Naive B cell (primary cell): ENCODE measurements at regions not wholly inside any gene's neighbourhood (a gene's known extent, or its start where the extent isn't known, plus 50 kb on each side); places are given as distances from the start of the nearest gene placed in this dataset.
"Not testable (repeated sequence)": the region's sequence is repeated elsewhere in the genome, so short reads cannot be mapped to it uniquely, and the experiment has no call there.

Experiments
- ATAC-seq, 2 donors: fragments of 150-1000 bp; cut with Tn5 transposase; 2 replicates each; pipeline ENCODE4 v1.10.0; 2021; ENCODE audit warnings: low read depth in 2 of 2, mild to moderate bottlenecking in 2 of 2, moderate library complexity in 2 of 2
- DNase-seq: peaks from one replicate; pipeline ENCODE4 v3.0.0; 2022
- H3K27ac Mint-ChIP-seq, 6 donors: one replicate each; pipeline ENCODE4 v1.8.0; 2020 to 2022; ENCODE audit warnings: mild to moderate bottlenecking in 6 of 6, mixed read lengths in 6 of 6, moderate library complexity in 5 of 6, inconsistent platforms in 2 of 6
- H3K27me3 Mint-ChIP-seq, 3 donors: one replicate each; pipeline ENCODE4 v1.8.0; 2021 to 2022; ENCODE audit warnings: mixed read lengths in 3 of 3, mild to moderate bottlenecking in 1 of 3
- H3K36me3 Mint-ChIP-seq, 2 donors: one replicate each; pipeline ENCODE4 v1.8.0; 2020 to 2022; ENCODE audit warnings: mixed read lengths in 2 of 2, inconsistent platforms in 1 of 2, mild to moderate bottlenecking in 1 of 2
- H3K4me1 Mint-ChIP-seq, 3 donors: one replicate each; pipeline ENCODE4 v1.8.0; 2020 to 2022; ENCODE audit warnings: mixed read lengths in 3 of 3, inconsistent platforms in 1 of 3, mild to moderate bottlenecking in 1 of 3, moderate library complexity in 1 of 3
- H3K4me3 Mint-ChIP-seq, 8 donors: one replicate each; pipeline ENCODE4 v1.8.0; 2020 to 2022; ENCODE audit warnings: mild to moderate bottlenecking in 8 of 8, mixed read lengths in 8 of 8, moderate library complexity in 8 of 8, inconsistent platforms in 2 of 8
- H3K9me3 Mint-ChIP-seq, 7 donors: one replicate each; pipeline ENCODE4 v1.8.0; 2020 to 2022; ENCODE audit warnings: mixed read lengths in 7 of 7, mild to moderate bottlenecking in 5 of 7, inconsistent platforms in 2 of 7, moderate library complexity in 1 of 7

DNA sequence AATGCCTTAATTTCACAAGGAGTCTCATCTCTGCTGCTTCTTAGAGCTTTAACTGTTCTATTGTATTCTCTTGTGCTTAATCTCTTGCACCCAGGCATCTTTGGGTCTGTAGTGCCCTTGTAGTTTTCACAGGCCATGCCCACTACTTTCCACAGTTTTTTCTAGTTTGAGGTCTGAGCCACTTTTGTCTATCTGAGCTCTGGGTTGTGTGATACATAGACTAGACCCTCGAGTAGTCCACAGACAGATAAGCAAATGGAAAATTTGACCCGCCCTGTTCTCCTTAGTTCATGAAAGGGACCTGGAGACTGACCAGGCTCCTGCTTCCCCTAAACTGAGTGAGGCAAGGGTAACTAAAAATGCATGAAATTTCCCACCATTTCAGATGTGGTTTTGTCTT is 466.8 kb upstream of the ZEB2 start:
- no peak for DNase-seq
- Mint-ChIP-seq H3K36me3 (peaks cover 0 to 20% of the 10 kb centered on the region in 2 donors), H3K4me1 (no peaks in the 10 kb centered on the region), H3K27ac (no peak overlapping the region), H3K4me3 (no peak overlapping the region), H3K9me3 (peaks cover 8 to 27% (median 23%) of the 10 kb centered on the region in 7 donors), H3K27me3 (no peaks in the 10 kb centered on the region)
- ATAC-seq = no peak

DNA sequence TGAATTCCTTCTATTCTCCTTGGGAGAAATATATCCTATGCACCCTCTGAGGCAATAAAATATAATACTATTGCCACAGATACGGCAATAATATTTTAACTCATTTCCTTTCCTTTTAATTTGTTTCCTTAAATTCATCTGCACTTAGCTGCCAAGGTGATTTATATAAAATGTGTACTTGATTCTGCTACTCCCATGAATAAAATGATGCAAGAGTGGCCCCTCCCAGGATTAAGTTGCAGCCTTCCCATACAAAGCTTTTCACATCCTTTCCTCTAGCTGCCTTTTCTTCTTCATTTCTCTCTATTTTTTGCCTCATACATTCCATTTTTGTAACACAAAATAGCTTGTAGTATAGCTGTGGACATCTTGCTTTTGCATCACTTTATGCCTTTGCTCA is 464.1 kb upstream of the ZEB2 start:
- no peaks in the 10 kb centered on the region for H3K4me1 Mint-ChIP-seq

DNA sequence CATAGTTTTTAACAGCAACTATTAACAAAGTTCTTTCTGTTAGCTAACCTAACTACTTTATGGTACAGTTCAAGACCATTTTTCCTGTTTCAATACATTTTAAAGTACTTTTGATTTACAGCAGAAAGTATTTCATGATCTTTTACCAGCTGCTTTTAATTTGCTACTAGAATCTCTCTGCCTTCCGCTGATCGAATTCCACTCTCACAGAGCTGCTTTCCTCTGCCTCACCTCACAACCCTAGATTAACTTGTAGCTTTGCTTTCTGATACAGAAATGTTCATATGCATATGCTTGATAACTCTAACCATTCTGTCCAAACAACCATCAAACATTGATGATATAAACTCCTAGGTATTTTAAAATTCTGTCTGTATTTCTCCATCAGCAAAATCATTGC is 463.2 kb upstream of the ZEB2 start:
- no peaks in the 10 kb centered on the region for H3K27me3 Mint-ChIP-seq

More for the DNA sequence above, 464.1 kb upstream of the ZEB2 start:
- peaks cover 0 to 20% of the 10 kb centered on the region in 2 donors for H3K36me3 Mint-ChIP-seq
- no peak for ATAC-seq
- H3K4me3 Mint-ChIP-seq = no peak overlapping the region
- DNase-seq = no peak
- no peak overlapping the region for H3K27ac Mint-ChIP-seq
- H3K9me3 Mint-ChIP-seq = peaks cover 8 to 27% (median 21%) of the 10 kb centered on the region in 7 donors
- H3K27me3 Mint-ChIP-seq = no peaks in the 10 kb centered on the region

DNA sequence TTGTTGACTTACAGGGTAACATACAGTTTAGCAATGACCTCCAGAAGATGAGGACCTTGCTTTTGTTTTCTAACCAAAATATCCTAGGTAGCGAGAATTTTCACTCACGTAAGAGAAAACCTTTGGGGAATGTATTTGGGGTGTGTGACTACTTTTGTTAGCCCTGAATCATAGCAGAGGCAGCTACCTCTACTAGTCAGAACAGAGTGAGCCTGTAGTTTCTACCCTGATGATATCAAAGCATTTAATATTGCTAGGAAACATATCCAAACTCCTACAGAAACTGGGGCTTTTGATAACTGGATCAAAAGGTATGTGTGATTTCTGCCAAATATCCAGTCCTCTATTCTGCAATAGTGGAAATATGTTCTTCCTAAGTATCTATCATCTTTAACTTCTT is 462.6 kb upstream of the ZEB2 start:
- ATAC-seq = no peak
- Mint-ChIP-seq H3K4me1 (no peaks in the 10 kb centered on the region), H3K27ac (no peak overlapping the region), H3K9me3 (peaks cover 8 to 26% (median 21%) of the 10 kb centered on the region in 7 donors), H3K36me3 (peaks cover 0 to 19% of the 10 kb centered on the region in 2 donors), H3K27me3 (no peaks in the 10 kb centered on the region), H3K4me3 (no peak overlapping the region)
- DNase-seq = no peak

More for the DNA sequence above, 463.2 kb upstream of the ZEB2 start:
- ATAC-seq (no peak), DNase-seq (no peak)
- H3K4me3 Mint-ChIP-seq = no peak overlapping the region
- no peaks in the 10 kb centered on the region for H3K4me1 Mint-ChIP-seq
- no peak overlapping the region for H3K27ac Mint-ChIP-seq
- peaks cover 8 to 27% (median 21%) of the 10 kb centered on the region in 7 donors for H3K9me3 Mint-ChIP-seq
- peaks cover 0 to 20% of the 10 kb centered on the region in 2 donors for H3K36me3 Mint-ChIP-seq

DNA sequence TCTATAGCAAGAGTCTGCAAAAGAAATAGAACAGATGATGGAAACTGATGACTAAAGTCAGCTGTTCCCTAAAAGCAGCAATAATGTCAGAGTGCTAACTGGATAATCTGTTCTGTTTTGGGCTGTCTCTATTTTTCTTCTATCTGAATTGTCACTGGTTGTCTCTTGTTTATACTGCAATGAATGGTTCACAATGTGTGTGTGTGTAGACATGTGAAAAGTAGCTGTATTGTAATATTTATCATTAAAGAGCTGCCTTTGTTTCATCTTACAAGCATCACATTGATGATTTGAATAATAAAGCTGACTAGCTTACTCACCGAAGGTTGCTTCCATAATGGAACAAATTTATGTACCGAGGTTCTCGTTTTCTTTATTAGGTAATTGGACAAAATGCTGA is 456.0 kb upstream of the ZEB2 start:
- H3K4me3 Mint-ChIP-seq = no peak overlapping the region
- ATAC-seq = no peak
- H3K36me3 Mint-ChIP-seq = peaks cover 0 to 3% of the 10 kb centered on the region in 2 donors
- no peak overlapping the region for H3K27ac Mint-ChIP-seq
- no peak for DNase-seq
- no peaks in the 10 kb centered on the region for H3K27me3 Mint-ChIP-seq
- H3K4me1 Mint-ChIP-seq = no peaks in the 10 kb centered on the region
- peaks cover 0 to 6% (median 4%) of the 10 kb centered on the region in 7 donors for H3K9me3 Mint-ChIP-seq

DNA sequence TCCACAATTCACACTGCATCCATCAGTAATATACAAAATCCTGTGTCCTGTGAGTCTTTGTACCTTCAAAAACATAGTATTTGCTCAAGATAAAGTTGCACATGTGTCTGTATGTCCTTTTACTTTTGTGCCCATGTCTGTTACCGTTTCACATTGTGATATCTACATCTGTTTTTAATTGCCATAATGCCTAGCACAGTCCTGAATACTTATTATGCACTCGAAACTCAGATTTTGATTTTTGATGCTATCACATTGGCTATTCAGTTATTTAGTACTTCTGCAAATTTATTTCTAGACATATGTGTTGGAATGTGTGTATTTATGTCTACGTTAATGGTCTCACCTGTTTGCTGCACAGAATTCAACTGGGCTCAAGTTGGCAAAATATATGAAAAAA is 452.8 kb upstream of the ZEB2 start:
- no peak for ATAC-seq
- Mint-ChIP-seq H3K9me3 (peaks cover 7 to 36% (median 25%) of the 10 kb centered on the region in 7 donors), H3K4me3 (no peak overlapping the region), H3K36me3 (peaks cover 10% of the 10 kb centered on the region in 2 donors), H3K27ac (no peak overlapping the region), H3K4me1 (no peaks in the 10 kb centered on the region), H3K27me3 (peaks cover 0 to 3% (median 0%) of the 10 kb centered on the region in 3 donors)
- DNase-seq = no peak

DNA sequence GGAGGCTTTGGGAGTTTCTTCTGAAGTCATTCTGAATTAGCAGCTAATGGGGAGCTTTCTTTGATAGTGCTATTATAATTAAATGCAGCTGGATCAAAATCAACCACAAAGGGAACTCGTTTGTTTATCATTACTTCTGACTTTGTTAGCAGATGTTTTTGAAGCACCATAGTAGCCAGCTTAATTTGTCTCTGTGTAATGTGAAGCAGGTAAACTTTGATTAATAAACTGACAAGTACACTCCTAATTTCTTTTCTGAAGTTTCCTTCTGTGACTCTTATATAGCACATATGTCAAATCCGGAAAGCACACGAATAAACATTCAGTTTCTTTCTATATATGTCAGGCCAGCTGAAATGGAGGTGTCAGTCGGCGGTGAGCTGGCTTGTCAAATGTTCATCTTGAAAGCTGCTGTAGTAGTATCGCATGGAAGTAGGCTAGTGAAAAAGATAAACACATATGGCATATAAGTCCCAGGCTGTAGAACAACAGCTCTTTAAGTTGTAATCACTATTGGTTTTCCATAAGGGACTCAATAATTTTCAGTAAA is 451.9 kb upstream of the ZEB2 start:
- Mint-ChIP-seq H3K27me3 (peaks cover 0 to 3% (median 0%) of the 10 kb centered on the region in 3 donors), H3K4me1 (no peaks in the 10 kb centered on the region), H3K27ac (no peak overlapping the region), H3K36me3 (peaks cover 10% of the 10 kb centered on the region in 2 donors), H3K9me3 (peaks cover 7 to 37% (median 25%) of the 10 kb centered on the region in 7 donors), H3K4me3 (no peak overlapping the region)
- DNase-seq = no peak
- ATAC-seq = no peak

DNA sequence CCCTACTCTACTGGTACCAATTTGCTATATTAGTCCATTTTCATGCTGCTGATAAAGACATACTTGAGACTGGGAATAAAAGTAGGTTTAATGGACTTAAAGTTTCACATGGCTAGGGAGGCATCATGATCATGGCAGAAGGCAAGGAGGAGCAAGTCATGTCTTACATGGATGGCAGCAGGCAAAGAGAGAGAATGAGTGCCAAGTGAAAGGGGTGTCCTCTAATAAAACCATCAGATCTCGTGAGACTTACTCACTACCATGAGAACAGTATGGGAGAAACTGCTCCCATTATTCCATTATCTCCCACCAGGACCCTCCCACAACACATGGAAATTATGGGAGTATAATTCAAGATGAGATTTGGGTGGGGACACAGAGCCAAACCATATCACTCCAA is 450.5 kb upstream of the ZEB2 start:
- not testable (repeated sequence) for ATAC-seq, DNase-seq, H3K27ac Mint-ChIP-seq, H3K27me3 Mint-ChIP-seq, H3K4me1 Mint-ChIP-seq, H3K4me3 Mint-ChIP-seq
- Mint-ChIP-seq H3K36me3 (peaks cover 10% of the 10 kb centered on the region in 2 donors), H3K9me3 (peaks cover 7 to 51% (median 35%) of the 10 kb centered on the region in 7 donors)

DNA sequence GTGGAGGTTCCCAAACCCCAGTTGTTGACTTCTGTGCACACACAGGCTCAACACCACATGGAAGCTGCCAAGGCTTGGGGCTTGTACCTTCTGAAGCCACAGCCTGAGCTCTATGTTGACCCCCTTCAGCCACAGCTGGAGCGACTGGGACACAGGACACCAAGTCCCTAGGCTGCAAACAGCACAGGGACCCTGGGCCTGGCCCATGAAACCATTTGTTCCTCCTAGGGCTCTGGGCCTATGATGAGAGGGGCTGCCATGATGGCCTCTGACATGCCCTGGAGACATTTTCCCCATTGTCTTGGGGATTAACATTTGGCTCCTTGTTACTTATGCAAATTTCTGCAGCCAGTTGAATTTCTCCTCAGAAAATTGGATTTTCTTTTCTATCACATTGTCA is 449.6 kb upstream of the ZEB2 start:
- H3K27ac Mint-ChIP-seq, ATAC-seq, H3K4me3 Mint-ChIP-seq, H3K27me3 Mint-ChIP-seq, DNase-seq, H3K4me1 Mint-ChIP-seq: not testable (repeated sequence)
- Mint-ChIP-seq H3K9me3 (peaks cover 7 to 60% (median 40%) of the 10 kb centered on the region in 7 donors), H3K36me3 (peaks cover 10 to 18% of the 10 kb centered on the region in 2 donors)

DNA sequence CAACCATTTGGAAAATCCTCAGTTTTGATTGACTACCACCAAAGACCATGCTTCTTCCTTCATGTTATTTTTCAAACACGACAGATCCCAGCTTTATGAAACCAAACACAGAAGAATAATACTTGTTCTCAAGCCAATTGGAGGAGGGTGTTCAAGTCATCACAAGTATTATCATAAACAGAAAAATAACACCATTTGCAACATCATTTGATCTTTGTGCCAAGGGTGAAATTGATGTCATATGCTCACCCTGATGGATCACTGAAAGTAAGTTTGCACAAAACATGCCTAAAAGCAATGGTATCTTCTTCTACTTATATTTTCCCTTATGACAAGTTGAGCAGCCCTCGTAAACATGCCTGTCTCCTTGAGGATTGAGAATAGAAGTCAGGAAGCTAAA is 448.0 kb upstream of the ZEB2 start:
- H3K36me3 Mint-ChIP-seq = peaks cover 10 to 22% of the 10 kb centered on the region in 2 donors
- H3K4me1 Mint-ChIP-seq = no peaks in the 10 kb centered on the region
- H3K27me3 Mint-ChIP-seq = peaks cover 0 to 3% (median 0%) of the 10 kb centered on the region in 3 donors
- H3K9me3 Mint-ChIP-seq = peaks cover 7 to 72% (median 40%) of the 10 kb centered on the region in 7 donors
- H3K27ac Mint-ChIP-seq = no peak overlapping the region
- DNase-seq = no peak
- no peak for ATAC-seq
- H3K4me3 Mint-ChIP-seq = no peak overlapping the region

DNA sequence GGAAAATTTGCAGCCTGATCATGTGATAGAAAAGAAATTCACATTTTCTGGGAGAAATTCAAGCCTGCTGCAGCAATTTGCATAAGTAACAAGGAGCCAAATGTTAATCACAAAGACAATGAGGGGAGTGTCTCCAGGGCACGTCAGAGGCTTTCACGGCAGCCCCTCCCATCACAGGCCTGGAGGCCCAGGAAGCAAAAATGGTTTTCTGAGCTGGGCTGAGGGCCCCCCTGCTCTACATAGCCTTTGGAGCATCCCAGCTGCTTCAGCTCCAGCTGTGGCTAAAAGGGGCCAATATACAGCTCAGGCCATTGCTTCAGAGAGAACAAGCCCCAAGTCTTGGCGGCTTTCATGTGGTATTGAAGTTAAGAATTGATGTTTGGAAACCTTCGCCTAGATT is 445.3 kb upstream of the ZEB2 start:
- Mint-ChIP-seq H3K4me3 (no peak overlapping the region), H3K27ac (no peak overlapping the region), H3K27me3 (peaks cover 0 to under 1% (median 0%) of the 10 kb centered on the region in 3 donors), H3K4me1 (no peaks in the 10 kb centered on the region), H3K9me3 (peaks cover 3 to 59% (median 34%) of the 10 kb centered on the region in 7 donors), H3K36me3 (peaks cover 4 to 17% of the 10 kb centered on the region in 2 donors)
- DNase-seq (no peak), ATAC-seq (no peak)

DNA sequence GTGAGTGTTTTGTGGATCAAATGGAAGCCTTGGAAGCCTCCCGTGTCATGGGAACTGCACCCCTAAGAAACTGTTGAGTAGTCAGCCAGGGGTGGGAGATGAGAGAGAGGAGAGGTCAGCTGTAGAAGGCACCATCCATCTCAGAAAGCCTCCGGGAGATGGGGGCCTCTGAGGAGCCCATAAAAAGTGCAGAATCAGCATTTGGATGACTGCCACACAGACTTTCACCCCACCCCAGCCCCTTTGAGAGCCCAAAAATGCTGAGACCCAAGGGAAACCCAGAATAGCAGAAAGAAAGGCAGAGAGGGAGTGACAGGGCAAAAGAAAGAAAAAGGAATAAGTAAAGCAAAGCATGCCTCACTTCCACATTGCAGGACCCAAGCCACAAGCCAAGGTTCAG is 443.1 kb upstream of the ZEB2 start:
- H3K9me3 Mint-ChIP-seq = peaks cover 0 to 39% (median 22%) of the 10 kb centered on the region in 7 donors
- H3K4me3 Mint-ChIP-seq = no peak overlapping the region
- no peak overlapping the region for H3K27ac Mint-ChIP-seq
- no peaks in the 10 kb centered on the region for H3K27me3 Mint-ChIP-seq
- ATAC-seq (no peak), DNase-seq (no peak)
- peaks cover 0 to 12% of the 10 kb centered on the region in 2 donors for H3K36me3 Mint-ChIP-seq
- no peaks in the 10 kb centered on the region for H3K4me1 Mint-ChIP-seq

DNA sequence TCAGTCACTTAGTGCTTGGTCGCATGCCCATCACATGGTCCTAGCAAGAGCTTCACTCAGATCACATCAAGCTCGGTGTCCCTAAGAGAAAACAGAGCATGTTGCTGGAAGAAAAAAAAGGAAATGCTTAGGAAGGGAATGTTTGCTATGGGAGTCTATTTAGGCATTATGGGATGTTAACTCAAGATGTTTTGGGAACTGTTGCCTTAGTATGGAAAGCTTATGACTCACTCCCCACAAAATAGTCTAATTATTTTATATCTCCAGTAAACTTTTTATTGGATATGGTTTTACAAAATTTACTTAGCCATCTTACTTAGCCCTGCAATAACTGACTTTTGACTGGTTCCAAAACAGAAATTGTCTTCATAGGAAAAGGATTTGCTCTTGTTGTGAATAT is 439.5 kb upstream of the ZEB2 start:
- Mint-ChIP-seq H3K9me3 (peaks cover 0 to 12% (median 5%) of the 10 kb centered on the region in 7 donors), H3K27ac (no peak overlapping the region), H3K36me3 (peaks cover 0 to 3% of the 10 kb centered on the region in 2 donors), H3K4me1 (no peaks in the 10 kb centered on the region), H3K4me3 (no peak overlapping the region), H3K27me3 (no peaks in the 10 kb centered on the region)
- no peak for ATAC-seq
- no peak for DNase-seq

DNA sequence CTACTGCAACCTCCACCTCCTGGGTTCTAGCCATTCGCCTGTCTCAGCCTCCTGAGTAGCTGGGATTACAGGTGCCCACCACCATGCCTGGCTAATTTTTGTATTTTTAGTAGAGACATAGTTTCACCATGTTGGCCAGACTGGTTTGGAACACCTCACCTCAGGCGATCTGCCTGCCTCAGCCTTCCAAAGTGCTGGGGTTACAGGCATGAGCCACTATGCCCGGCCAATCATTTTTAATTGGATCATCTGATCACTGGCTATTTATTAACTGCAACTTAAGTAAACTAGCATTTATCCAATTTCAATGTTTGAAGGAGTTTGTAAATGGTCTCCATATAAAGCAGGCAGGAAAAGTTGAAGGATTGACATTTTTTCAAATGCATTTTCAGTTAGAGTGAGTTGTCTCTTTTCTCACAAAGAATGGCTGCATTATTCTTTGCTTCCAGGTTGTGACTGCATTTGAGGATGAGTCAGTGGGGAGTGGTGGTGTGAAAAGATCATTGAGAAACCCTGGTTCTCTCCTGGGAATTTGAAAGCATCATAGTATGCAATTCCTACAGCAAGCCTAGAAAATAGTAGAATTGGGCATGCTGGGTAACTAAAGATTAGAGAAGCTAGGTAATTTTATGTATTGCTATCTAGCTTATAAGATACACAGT is 431.1 kb upstream of the ZEB2 start:
- H3K27ac Mint-ChIP-seq = peak overlapping the region in 1 of 6 donors; percentile 61

More for the DNA sequence above, 431.1 kb upstream of the ZEB2 start:
- DNase-seq = no peak
- no peaks in the 10 kb centered on the region for H3K9me3 Mint-ChIP-seq
- H3K27me3 Mint-ChIP-seq = no peaks in the 10 kb centered on the region
- no peaks in the 10 kb centered on the region for H3K36me3 Mint-ChIP-seq
- H3K4me3 Mint-ChIP-seq = no peak overlapping the region
- no peak for ATAC-seq
- no peaks in the 10 kb centered on the region for H3K4me1 Mint-ChIP-seq
